ENCODE measurements at regions not wholly inside any gene's neighbourhood (a gene's known extent, or its start where the extent isn't known, plus 50 kb on each side); places are given as distances from the start of the nearest gene placed in this dataset.

DNA sequence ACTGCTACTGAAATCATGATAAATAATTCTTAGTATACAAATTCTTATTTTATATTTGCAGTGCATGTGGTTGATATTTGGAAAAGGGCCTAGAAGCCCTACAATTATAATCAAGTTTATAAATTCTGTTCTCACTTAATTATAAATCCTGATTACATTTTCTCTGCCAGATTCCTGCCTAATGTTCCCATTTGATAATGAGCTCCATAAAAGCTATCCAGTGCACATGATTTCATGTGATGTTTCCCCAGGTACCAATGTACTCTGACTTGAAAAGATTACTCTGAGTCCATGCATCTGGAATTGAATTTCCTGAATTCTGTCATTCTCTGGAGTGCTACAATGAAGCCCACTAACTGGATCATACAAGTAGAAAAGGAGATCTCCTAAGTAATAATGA lies 292.2 kb downstream of the FRK start:
- Histone ChIP-seq H3K36me3 (ENCODE audit: control insufficient read depth, insufficient read depth, low read length) (no peaks in the 10 kb centered on the region), H3K27me3 (replicated peaks; ENCODE audit: control insufficient read depth, insufficient read depth, low read length) (no peaks in the 10 kb centered on the region), H3K4me3 (replicated peaks; ENCODE audit: low read depth, low read length) (no peak overlapping the region)
- TF ChIP-seq CTCF (IDR thresholded peaks at IDR 0.05; ENCODE audit: insufficient read depth, low read length, poor library complexity, severe bottlenecking) = no peak
- no peak for DNase-seq (ENCODE audit: extremely low read depth, insufficient read length)

GRCh38 chr6:115767931-115768330 lies 292.8 kb downstream of the FRK start:
- TF ChIP-seq CTCF (IDR thresholded peaks at IDR 0.05; ENCODE audit: insufficient read depth, low read length, poor library complexity, severe bottlenecking) = no peak
- Histone ChIP-seq H3K4me3 (replicated peaks; ENCODE audit: low read depth, low read length) (no peak overlapping the region), H3K27me3 (replicated peaks; ENCODE audit: control insufficient read depth, insufficient read depth, low read length) (no peaks in the 10 kb centered on the region), H3K36me3 (ENCODE audit: control insufficient read depth, insufficient read depth, low read length) (no peaks in the 10 kb centered on the region)
- no peak for DNase-seq (ENCODE audit: extremely low read depth, insufficient read length)

GRCh38 chr6:115766745-115767462 lies 293.8 kb downstream of the FRK start:
- no peaks in the 10 kb centered on the region for H3K36me3 ChIP-seq (ENCODE audit: control insufficient read depth, insufficient read depth, low read length)
- DNase-seq (ENCODE audit: extremely low read depth, insufficient read length) = no peak
- no peaks in the 10 kb centered on the region for H3K27me3 ChIP-seq (replicated peaks; ENCODE audit: control insufficient read depth, insufficient read depth, low read length)
- H3K4me3 ChIP-seq (replicated peaks; ENCODE audit: low read depth, low read length) = no peak overlapping the region
- no peak for TF ChIP-seq CTCF (IDR thresholded peaks at IDR 0.05; ENCODE audit: insufficient read depth, low read length, poor library complexity, severe bottlenecking)

GRCh38 chr6:115765966-115766365 lies 294.7 kb downstream of the FRK start:
- H3K36me3 ChIP-seq (ENCODE audit: control insufficient read depth, insufficient read depth, low read length) = no peaks in the 10 kb centered on the region
- no peak for TF ChIP-seq CTCF (IDR thresholded peaks at IDR 0.05; ENCODE audit: insufficient read depth, low read length, poor library complexity, severe bottlenecking)
- no peak for DNase-seq (ENCODE audit: extremely low read depth, insufficient read length)
- H3K27me3 ChIP-seq (replicated peaks; ENCODE audit: control insufficient read depth, insufficient read depth, low read length) = no peaks in the 10 kb centered on the region
- H3K4me3 ChIP-seq (replicated peaks; ENCODE audit: low read depth, low read length) = no peak overlapping the region

GRCh38 chr6:115759051-115759450 lies 301.6 kb downstream of the FRK start:
- Histone ChIP-seq H3K36me3 (ENCODE audit: control insufficient read depth, insufficient read depth, low read length) (no peaks in the 10 kb centered on the region), H3K4me3 (replicated peaks; ENCODE audit: low read depth, low read length) (no peak overlapping the region), H3K27me3 (replicated peaks; ENCODE audit: control insufficient read depth, insufficient read depth, low read length) (no peaks in the 10 kb centered on the region)
- no peak for TF ChIP-seq CTCF (IDR thresholded peaks at IDR 0.05; ENCODE audit: insufficient read depth, low read length, poor library complexity, severe bottlenecking)
- no peak for DNase-seq (ENCODE audit: extremely low read depth, insufficient read length)

DNA sequence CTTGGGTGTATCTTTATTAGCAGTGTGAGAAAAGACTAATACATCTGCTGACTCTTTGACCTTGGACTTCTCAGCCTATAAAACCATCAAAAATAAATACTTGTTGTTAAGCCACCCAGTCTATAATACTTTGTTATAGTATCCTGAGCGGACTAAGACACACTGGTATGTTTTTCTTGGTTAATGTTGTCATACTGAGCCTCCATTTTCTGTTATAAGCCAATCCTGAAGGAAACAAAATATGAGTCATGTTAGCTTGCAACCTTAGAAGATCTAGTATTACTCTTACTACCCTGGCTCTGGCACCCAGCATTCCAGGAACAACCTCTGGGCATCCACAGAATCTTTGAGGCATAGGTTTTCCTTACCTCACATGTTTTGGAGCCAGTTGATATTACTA lies 307.2 kb downstream of the FRK start:
- DNase-seq (ENCODE audit: extremely low read depth, insufficient read length) = no peak
- no peak for TF ChIP-seq CTCF (IDR thresholded peaks at IDR 0.05; ENCODE audit: insufficient read depth, low read length, poor library complexity, severe bottlenecking)
- H3K4me3 ChIP-seq (replicated peaks; ENCODE audit: low read depth, low read length) = no peak overlapping the region
- no peaks in the 10 kb centered on the region for H3K36me3 ChIP-seq (ENCODE audit: control insufficient read depth, insufficient read depth, low read length)
- H3K27me3 ChIP-seq (replicated peaks; ENCODE audit: control insufficient read depth, insufficient read depth, low read length) = no peaks in the 10 kb centered on the region
